ENCODE measurements at regions not wholly inside any gene's neighbourhood (a gene's known extent, or its start where the extent isn't known, plus 50 kb on each side); places are given as distances from the start of the nearest gene placed in this dataset.

DNA sequence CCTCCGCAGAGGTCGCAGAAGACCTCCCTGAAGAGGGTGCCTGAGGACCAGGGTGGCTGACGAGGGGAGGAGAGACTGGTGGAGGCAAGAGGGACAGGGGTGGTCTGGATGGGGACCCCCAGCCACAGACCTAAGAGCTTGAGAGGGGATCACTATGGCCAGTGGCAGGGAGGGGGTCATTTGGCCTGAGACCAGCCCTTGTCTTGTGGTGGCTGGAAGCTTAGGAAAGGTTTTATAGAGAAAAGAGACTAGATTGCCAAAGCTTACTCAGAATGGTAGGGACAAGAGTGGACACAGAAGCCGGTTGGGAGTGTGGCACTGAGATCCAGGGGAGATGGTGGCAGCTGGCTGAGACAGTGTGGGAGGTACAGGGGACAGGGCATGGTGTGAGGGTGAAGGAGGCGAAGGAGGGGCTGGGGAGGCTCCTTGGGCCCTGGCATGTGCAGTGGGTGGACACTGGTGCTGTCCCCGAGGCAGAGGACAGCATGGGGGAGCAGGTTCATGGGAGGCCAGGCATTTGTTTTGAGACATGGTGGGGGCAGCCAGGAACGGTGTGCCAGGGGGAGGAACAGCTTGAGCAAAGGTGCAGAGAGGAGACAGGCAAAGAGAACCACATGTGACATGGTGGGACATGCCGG is 123.0 kb downstream of the C9orf50 start:
- TF ChIP-seq, protein P1, sequence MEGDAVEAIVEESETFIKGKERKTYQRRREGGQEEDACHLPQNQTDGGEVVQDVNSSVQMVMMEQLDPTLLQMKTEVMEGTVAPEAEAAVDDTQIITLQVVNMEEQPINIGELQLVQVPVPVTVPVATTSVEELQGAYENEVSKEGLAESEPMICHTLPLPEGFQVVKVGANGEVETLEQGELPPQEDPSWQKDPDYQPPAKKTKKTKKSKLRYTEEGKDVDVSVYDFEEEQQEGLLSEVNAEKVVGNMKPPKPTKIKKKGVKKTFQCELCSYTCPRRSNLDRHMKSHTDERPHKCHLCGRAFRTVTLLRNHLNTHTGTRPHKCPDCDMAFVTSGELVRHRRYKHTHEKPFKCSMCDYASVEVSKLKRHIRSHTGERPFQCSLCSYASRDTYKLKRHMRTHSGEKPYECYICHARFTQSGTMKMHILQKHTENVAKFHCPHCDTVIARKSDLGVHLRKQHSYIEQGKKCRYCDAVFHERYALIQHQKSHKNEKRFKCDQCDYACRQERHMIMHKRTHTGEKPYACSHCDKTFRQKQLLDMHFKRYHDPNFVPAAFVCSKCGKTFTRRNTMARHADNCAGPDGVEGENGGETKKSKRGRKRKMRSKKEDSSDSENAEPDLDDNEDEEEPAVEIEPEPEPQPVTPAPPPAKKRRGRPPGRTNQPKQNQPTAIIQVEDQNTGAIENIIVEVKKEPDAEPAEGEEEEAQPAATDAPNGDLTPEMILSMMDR (IDR thresholded peaks at IDR 0.05; ENCODE audit: insufficient read depth, low read depth, low read length, missing control alignments), result no peak
- H3K4me3 ChIP-seq (ENCODE audit: low read depth, low read length), result no peak overlapping the region

DNA sequence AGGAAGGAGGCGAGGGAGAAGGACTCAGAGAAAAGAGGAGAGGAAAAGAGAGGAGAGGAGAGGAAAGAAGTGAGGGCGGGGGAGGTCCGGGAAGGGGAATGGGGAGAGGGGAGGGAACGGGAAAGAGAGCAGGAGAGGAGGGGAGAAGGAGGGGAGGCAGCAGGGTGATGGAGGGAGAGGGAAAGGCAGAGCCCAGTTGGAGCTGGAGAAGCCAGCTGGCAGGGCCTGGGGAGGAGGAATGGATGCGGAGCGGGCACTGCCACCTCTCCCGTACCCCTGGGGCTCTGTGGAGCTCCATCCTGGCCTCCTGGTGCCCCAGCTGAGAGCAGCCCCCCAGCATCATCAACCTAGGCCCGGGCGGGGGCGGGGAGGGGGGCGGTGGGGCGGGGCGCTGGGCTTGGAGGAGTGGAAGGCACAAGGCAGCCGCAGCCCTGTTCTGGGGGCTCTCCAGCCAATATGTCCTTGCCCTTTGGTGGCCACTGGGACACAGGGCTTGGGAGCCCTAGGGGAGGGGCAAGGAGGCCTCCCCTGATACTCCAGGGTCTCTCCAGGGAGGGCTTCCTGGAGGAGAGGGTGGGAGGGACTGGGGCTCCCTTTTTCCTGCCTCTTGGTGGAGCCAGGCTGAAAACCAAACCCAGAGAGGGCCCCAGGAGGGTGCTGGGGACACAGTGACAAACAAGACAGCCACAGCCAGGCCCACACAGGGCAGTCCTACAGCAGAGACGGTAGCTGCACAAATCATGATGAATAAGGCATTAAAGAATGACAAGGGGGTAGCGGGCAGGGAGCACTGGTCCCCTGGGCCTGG is 123.7 kb downstream of the C9orf50 start:
- H3K4me3 ChIP-seq (ENCODE audit: low read depth, low read length), result no peak overlapping the region
- TF ChIP-seq, protein P1 (IDR thresholded peaks at IDR 0.05; ENCODE audit: insufficient read depth, low read depth, low read length, missing control alignments), result no peak
- no peak for DNase-seq (ENCODE audit: low read depth)

More for the DNA sequence above, 123.0 kb downstream of the C9orf50 start:
- no peak for DNase-seq (ENCODE audit: low read depth)

DNA sequence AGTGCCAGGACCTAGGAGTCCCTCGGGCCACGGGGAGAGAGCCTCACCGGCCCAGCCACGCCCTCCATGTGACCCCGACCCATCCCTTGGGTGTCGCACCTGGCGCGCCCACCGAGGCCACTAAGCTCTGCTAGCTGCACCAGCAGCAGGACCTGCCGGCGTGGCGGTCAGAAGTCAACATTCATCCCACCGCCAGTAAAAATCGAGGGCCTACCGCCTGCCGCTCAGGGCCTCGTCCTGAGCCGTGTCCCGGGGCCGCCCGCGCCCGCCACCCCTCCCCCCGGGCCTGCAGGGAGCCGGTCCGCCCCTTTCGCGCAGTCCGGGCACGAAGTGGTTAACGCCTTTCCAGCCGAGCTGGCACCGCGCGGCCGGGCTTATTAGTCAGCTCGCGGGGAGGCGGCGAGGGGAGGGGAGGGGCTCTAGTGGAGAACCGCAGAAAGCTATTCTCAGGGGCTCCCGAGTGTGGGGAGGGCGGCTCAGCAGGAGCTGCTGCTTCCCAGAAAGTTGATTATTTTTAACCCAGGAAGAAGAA is 124.4 kb downstream of the C9orf50 start:
- TF ChIP-seq, protein P1 (IDR thresholded peaks at IDR 0.05; ENCODE audit: insufficient read depth, low read depth, low read length, missing control alignments), result no peak
- no peak for DNase-seq (ENCODE audit: low read depth)
- no peak overlapping the region for H3K4me3 ChIP-seq (ENCODE audit: low read depth, low read length)

DNA sequence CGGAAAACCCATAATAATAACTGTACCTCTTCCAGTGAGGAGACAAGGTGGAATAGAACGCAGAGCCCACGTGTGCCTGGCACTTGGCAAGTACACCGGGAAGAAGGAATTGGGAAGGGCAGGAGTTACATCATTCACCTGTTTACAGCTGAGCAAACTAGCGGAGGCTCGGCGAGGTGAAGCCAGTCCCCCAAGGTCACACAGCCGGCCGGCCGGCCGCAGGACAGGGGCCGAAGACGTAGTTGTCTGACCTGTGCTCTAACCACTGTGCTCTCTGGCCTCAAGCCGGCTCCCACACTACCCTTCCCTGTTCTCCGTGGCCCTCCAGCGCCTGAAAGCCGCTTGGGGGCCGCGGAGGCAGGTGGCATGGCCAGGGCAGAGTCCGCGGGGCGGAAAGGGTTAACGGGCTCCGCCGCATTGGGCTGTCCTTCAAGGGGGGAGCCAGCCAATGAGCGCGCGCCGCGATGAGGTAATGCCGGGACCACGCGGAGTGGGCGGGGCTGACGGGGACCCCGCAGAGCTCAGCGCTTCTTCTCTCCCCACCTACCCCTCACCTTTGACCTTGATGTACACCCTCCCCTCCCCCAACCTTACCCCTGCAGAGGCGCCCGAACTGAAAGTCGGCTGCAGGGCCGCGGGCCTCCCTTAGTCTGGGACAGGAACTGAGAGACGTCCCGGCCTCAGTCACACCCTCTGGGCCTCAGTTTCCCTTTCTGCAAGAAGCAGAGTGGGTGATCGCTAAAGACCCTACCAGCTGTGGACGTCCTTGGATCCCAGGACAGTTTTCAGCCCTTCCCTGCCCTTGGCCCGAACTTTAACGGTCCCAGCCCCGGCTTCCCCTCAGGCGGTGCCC is 125.1 kb downstream of the C9orf50 start:
- DNase-seq (ENCODE audit: low read depth), result peak; percentile 36
- no peak overlapping the region for H3K4me3 ChIP-seq (ENCODE audit: low read depth, low read length)
- TF ChIP-seq, protein P1 (IDR thresholded peaks at IDR 0.05; ENCODE audit: insufficient read depth, low read depth, low read length, missing control alignments), result no peak

DNA sequence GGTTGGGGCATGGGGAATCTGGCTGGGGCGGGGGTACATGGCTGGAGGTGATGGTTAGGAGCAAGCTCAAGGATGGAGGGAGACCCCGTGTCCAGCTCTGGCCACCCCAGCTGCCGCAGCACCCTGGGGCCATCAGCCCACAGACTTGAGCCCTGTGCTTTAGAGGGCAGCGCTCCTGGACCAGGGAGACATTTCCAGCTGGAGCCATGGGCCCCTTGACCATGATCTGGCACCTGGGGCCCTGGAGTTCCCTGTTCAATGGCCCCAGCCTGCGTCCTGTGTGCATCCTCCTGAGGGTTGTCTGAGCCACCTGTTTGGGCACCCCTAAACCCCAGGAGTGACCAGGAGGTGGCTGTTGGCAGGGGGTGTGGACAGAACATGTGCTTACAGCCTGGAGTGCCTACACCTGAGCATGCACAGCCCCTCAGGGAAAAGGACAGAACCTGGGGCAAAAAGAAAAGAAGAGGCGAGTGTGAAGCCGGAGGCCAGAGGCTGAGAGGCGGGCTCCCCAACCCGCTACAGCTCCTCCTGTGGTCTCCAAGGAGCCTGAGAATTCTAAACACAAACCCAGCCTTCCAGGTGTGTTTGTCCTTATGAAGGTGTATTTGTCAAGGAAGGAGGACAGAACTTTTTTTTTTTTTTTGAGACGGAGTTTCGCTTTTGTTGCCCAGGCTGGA is 126.7 kb downstream of the C9orf50 start:
- no peak for DNase-seq (ENCODE audit: low read depth)
- H3K4me3 ChIP-seq (ENCODE audit: low read depth, low read length), result no peak overlapping the region
- TF ChIP-seq, protein P1 (IDR thresholded peaks at IDR 0.05; ENCODE audit: insufficient read depth, low read depth, low read length, missing control alignments), result no peak

- TF ChIP-seq, protein P1 (IDR thresholded peaks at IDR 0.05; ENCODE audit: insufficient read depth, low read depth, low read length, missing control alignments), result no peak
- no peak for DNase-seq (ENCODE audit: low read depth)
- no peak overlapping the region for H3K4me3 ChIP-seq (ENCODE audit: low read depth, low read length)
These were observed 127.2 kb downstream of the C9orf50 start for GRCh38 chr9:129493706-129494047.
